OCI-LY1 (cell line): ENCODE measurements at regions not wholly inside any gene's neighbourhood (a gene's known extent, or its start where the extent isn't known, plus 50 kb on each side); places are given as distances from the start of the nearest gene placed in this dataset.

Experiments used
- H2AFZ ChIP-seq: fragments of 200-600 bp; sonication (generic), shearing (Covaris generic); 2 replicates; pipeline ENCODE4 v1.6.0; 2014; ENCODE audit warnings: antibody characterized with exemption, mild to moderate bottlenecking, low read length
- H3F3A ChIP-seq: fragments of 200-600 bp; sonication (generic), shearing (Covaris generic); 2 replicates; pipeline ENCODE4 v1.6.0; 2014; ENCODE audit warnings: mild to moderate bottlenecking, antibody characterized with exemption, low read length, moderate library complexity; ENCODE audit not compliant: insufficient read depth
- H3K27ac ChIP-seq: fragments of 200-600 bp; sonication (generic); 2 replicates; pipeline ENCODE4 v1.5.1; 2014; ENCODE audit warnings: low read length, mixed run types, mild to moderate bottlenecking, low read depth; ENCODE audit not compliant: poor library complexity, severe bottlenecking
- H3K27me3 ChIP-seq: fragments of 200-600 bp; sonication (generic); 2 replicates; pipeline ENCODE4 v1.6.0; 2014; ENCODE audit warnings: antibody characterized with exemption, mild to moderate bottlenecking, low read length, moderate library complexity; ENCODE audit not compliant: insufficient read depth
- H3K36me3 ChIP-seq: fragments of 200-600 bp; sonication (generic); 2 replicates; pipeline ENCODE4 v1.6.1; 2014; ENCODE audit warnings: mild to moderate bottlenecking, antibody characterized with exemption, low read length, moderate library complexity, mixed read lengths; ENCODE audit not compliant: insufficient read depth
- H3K4me1 ChIP-seq: fragments of 200-600 bp; sonication (generic); 2 replicates; pipeline ENCODE4 v1.5.1; 2014; ENCODE audit warnings: mild to moderate bottlenecking, low read length, moderate library complexity; ENCODE audit not compliant: insufficient read depth, severe bottlenecking
- H3K4me2 ChIP-seq: fragments of 200-600 bp; sonication (generic), shearing (Covaris generic); 2 replicates; pipeline ENCODE4 v1.6.1; 2014; ENCODE audit warnings: low read length
- H3K4me3 ChIP-seq: fragments of 200-600 bp; sonication (generic); 2 replicates; pipeline ENCODE4 v1.5.1; 2014; ENCODE audit warnings: low read length, low read depth, mild to moderate bottlenecking, mixed read lengths; ENCODE audit not compliant: poor library complexity, severe bottlenecking
- H3K79me2 ChIP-seq: fragments of 200-600 bp; shearing (Covaris generic); 2 replicates; pipeline ENCODE4 v1.6.1; 2016; ENCODE audit warnings: mixed run types, low read length, mixed read lengths; ENCODE audit not compliant: insufficient read depth
- H3K9ac ChIP-seq: fragments of 200-600 bp; sonication (generic), shearing (Covaris generic); 2 replicates; pipeline ENCODE4 v1.6.1; 2014; ENCODE audit warnings: mild to moderate bottlenecking, low read length, mixed read lengths
- H3K9me2 ChIP-seq: fragments of 200-600 bp; sonication (generic), shearing (Covaris generic); 2 replicates; pipeline ENCODE4 v1.6.1; 2014; ENCODE audit warnings: low read depth, mild to moderate bottlenecking, low read length, mixed read lengths
- H3K9me3 ChIP-seq: fragments of 200-600 bp; shearing (Covaris generic); 2 replicates; pipeline ENCODE4 v1.6.1; 2014; ENCODE audit warnings: low read length, mixed read lengths
- H4K20me1 ChIP-seq: fragments of 200-600 bp; sonication (generic), shearing (Covaris generic); 2 replicates; pipeline ENCODE4 v1.6.0; 2016; ENCODE audit warnings: mild to moderate bottlenecking, low read length; ENCODE audit not compliant: insufficient read depth
- EZH2 ChIP-seq: fragments of 200-600 bp; sonication (generic), shearing (Covaris generic); IDR thresholded peaks from 2 replicates; pipeline ENCODE4 v1.8.0; 2017; ENCODE audit warnings: borderline replicate concordance, mixed run types, mild to moderate bottlenecking, antibody characterized with exemption, low read length, moderate library complexity, mixed read lengths
- TF ChIP-seq, protein P1 (sequence below): fragments of 200-600 bp; sonication (generic), shearing (Covaris generic); IDR thresholded peaks from 2 replicates; pipeline ENCODE4 v1.5.1; 2017; ENCODE audit warnings: mild to moderate bottlenecking, antibody characterized with exemption, low read length, moderate library complexity, mixed read lengths

DNA sequence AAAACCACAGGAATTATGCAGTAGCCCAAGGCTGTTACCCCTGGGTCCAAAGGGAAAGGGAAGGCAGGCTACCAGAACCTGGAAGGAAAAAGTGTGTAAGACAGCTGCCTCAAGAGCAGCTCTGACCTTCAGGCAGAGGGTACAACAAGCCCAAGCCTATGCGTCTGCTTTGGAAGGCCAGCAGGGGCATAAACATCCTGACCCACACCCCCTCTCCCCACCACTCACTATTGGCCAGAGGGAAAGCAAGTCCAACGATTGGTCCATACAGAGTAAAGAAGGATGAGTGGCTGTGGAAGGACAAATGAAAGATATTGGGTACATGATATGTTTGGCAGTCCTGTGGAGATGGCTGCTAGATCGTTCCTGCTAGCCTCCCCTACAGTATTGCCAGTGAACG lies 227.6 kb upstream of the HNRNPA3 start:
- Histone ChIP-seq H3K9ac (no peak overlapping the region), H4K20me1 (no peaks in the 10 kb centered on the region), H3K27ac (no peak overlapping the region), H3K27me3 (no peaks in the 10 kb centered on the region), H3K4me1 (no peaks in the 10 kb centered on the region), H3K4me2 (no peak overlapping the region), H3F3A (no peaks in the 10 kb centered on the region), H2AFZ (no peak overlapping the region), H3K79me2 (no peaks in the 10 kb centered on the region), H3K9me2 (no peaks in the 10 kb centered on the region), H3K36me3 (no peaks in the 10 kb centered on the region), H3K4me3 (no peak overlapping the region), H3K9me3 (no peaks in the 10 kb centered on the region)
- no peak for TF ChIP-seq EZH2
- TF ChIP-seq, protein P1, sequence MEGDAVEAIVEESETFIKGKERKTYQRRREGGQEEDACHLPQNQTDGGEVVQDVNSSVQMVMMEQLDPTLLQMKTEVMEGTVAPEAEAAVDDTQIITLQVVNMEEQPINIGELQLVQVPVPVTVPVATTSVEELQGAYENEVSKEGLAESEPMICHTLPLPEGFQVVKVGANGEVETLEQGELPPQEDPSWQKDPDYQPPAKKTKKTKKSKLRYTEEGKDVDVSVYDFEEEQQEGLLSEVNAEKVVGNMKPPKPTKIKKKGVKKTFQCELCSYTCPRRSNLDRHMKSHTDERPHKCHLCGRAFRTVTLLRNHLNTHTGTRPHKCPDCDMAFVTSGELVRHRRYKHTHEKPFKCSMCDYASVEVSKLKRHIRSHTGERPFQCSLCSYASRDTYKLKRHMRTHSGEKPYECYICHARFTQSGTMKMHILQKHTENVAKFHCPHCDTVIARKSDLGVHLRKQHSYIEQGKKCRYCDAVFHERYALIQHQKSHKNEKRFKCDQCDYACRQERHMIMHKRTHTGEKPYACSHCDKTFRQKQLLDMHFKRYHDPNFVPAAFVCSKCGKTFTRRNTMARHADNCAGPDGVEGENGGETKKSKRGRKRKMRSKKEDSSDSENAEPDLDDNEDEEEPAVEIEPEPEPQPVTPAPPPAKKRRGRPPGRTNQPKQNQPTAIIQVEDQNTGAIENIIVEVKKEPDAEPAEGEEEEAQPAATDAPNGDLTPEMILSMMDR: no peak

DNA sequence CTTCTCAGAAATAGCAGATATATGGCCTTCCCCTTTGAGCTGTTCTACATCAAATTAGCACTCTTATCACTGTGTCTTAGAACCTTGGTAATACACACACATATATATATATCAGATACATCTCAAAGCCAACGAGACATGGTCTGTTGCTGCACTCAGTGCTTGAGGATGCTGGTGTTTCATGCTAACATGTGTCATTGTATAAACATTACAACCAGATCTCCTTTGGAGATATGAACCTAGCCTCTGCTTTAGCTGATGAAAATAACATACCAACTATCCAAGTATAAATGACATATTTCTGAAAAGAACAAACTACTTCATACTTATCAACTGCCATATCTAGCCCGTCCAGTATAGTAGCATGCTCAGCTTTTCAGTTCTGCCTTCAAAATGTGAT lies 226.7 kb upstream of the HNRNPA3 start:
- TF ChIP-seq, protein P1: no peak
- TF ChIP-seq EZH2: no peak
- Histone ChIP-seq H2AFZ (no peak overlapping the region), H3K79me2 (no peaks in the 10 kb centered on the region), H3K9me3 (no peaks in the 10 kb centered on the region), H4K20me1 (no peaks in the 10 kb centered on the region), H3K27ac (no peak overlapping the region), H3K4me3 (no peak overlapping the region), H3K9me2 (no peaks in the 10 kb centered on the region), H3K9ac (no peak overlapping the region), H3K27me3 (no peaks in the 10 kb centered on the region), H3K36me3 (no peaks in the 10 kb centered on the region), H3K4me2 (no peak overlapping the region), H3F3A (no peaks in the 10 kb centered on the region), H3K4me1 (no peaks in the 10 kb centered on the region)

DNA sequence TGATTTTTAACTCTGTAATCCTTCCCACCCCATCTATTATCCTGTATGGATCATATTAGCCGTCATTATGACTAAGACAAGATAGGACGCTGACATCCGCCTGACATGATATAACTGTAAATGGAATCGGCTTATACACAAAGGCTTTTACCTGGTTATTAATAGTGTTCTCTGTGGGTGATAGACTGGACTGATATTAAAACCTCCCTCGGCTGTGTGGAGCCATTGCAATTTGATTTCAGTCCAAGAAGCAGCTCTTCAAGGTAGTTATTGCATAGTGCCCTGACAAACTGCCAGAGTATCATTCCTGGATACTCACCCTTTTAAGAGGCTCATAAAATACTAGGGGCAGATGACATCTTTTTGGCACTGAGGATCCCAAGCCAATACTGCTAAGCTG lies 226.1 kb upstream of the HNRNPA3 start:
- Histone ChIP-seq H3F3A (no peaks in the 10 kb centered on the region), H2AFZ (no peak overlapping the region), H4K20me1 (no peaks in the 10 kb centered on the region), H3K4me1 (no peaks in the 10 kb centered on the region), H3K36me3 (no peaks in the 10 kb centered on the region), H3K27ac (no peak overlapping the region), H3K4me2 (no peak overlapping the region), H3K9ac (no peak overlapping the region), H3K9me2 (no peaks in the 10 kb centered on the region), H3K4me3 (no peak overlapping the region), H3K27me3 (no peaks in the 10 kb centered on the region), H3K79me2 (no peaks in the 10 kb centered on the region), H3K9me3 (no peaks in the 10 kb centered on the region)
- TF ChIP-seq, protein P1: no peak
- TF ChIP-seq EZH2: no peak
